NCI-H446 treated with DMSO at 0.1 percent for 48 hours (cell line): ENCODE measurements at regions not wholly inside any gene's neighbourhood (a gene's known extent, or its start where the extent isn't known, plus 50 kb on each side); places are given as distances from the start of the nearest gene placed in this dataset.
"Not testable (repeated sequence)": the region's sequence is repeated elsewhere in the genome, so short reads cannot be mapped to it uniquely, and the experiment has no call there.

Experiments
- DNase-seq: peaks from one replicate; lab custom pipeline; 2025; lab: John Stamatoyannopoulos, UW

GRCh38 chr4:158958489-158959270 lies 144.2 kb upstream of the RAPGEF2 start:
- DNase-seq: no peak

DNA sequence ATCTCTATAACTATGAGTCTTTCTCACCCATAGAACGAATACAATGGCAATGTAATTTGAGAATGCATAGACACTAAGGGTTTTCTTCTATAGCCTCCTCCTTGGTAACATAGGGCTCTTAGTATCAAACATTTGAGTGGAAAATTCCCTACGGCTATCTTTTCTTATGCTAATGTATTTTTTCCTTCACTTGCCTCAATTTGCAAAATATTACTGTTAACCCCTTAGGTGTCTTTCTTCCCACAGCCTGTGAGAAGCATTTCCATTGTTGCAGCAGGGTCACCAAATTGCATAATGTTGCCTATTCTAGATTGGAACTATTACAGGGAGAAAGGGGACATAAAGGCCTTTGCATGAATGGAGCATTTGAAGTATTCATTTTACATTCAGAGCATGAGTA lies 140.5 kb upstream of the RAPGEF2 start:
- DNase-seq: no peak

- not testable (repeated sequence) for DNase-seq
Measured at GRCh38 chr4:158963282-158963681, 139.6 kb upstream of the RAPGEF2 start.

DNA sequence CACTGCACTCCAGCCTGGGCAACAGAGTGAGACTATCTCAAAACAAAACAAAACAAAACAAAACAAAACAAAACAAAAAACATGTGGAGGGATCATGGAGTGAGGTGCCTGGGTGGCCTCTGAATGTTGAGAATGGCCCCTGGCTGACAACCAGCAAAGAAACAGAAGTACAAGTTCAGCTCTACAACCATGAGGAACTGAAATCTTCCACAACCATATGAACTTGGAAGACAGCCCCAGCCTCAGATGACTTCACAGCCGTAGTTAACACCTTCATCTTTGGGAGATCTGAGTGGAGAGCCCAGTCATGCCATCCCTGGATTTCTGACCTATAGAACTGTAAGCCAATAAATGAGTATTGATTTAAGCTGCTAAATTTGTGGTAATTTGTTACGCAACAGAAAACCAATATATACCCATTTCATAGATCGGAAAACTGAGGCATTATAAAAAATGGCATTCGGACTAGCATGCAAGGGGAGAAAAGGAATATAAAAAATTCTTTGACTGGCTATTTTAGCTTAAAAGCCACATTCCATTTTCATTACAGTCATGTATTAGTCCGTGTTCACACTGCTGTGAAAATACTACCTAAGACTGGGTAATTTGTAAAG lies 138.7 kb upstream of the RAPGEF2 start:
- no peak for DNase-seq

DNA sequence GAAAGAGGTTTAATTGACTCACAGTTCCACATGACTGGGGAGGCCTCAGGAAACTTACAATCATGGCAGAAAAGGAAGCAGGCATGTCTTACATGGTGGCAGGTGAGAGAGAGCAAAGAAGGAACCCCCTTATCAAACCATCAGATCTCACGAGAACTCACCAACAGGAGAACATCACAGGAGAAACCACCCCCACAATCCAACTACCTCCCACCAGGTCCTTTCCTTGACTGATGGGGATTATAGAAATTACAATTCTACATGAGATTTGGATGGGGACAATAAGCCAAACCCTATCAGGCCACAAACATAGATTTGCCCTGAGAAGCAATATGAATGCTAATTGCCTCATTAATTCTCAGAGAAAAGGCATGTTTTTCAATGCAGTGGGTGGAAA lies 138.2 kb upstream of the RAPGEF2 start:
- no peak for DNase-seq

- no peak for DNase-seq
Measured at GRCh38 chr4:158965226-158965625, 137.7 kb upstream of the RAPGEF2 start.

- DNase-seq: no peak
Measured at GRCh38 chr4:158966091-158966490, 136.8 kb upstream of the RAPGEF2 start.

- no peak for DNase-seq
Measured at GRCh38 chr4:158968961-158969360, 133.9 kb upstream of the RAPGEF2 start.

GRCh38 chr4:158970812-158971211 lies 132.1 kb upstream of the RAPGEF2 start:
- no peak for DNase-seq

- not testable (repeated sequence) for DNase-seq
Measured at GRCh38 chr4:158974438-158974837, 128.4 kb upstream of the RAPGEF2 start.

- DNase-seq: not testable (repeated sequence)
Measured at GRCh38 chr4:158980711-158981110, 122.2 kb upstream of the RAPGEF2 start.

- no peak for DNase-seq
Measured at GRCh38 chr4:158991534-158992155, 111.2 kb upstream of the RAPGEF2 start.

DNA sequence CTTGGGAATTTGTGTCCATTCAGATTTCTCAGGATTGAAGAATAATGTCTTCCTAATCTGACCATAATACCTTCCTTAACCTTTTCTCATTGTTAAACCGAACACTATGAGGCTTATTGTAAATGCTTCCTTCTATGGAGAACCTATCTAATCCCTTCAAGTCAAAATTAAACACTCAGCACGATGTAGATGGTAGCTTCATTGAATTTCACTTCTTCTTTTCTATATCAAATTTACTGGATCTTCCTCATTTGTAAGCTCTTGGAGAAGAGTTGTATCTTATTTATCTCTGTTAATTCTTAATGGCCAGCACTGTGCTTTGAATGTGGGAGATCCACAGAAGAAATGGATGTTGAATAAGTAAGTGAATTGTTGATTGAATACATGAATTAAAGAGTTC lies 109.0 kb upstream of the RAPGEF2 start:
- DNase-seq: no peak

DNA sequence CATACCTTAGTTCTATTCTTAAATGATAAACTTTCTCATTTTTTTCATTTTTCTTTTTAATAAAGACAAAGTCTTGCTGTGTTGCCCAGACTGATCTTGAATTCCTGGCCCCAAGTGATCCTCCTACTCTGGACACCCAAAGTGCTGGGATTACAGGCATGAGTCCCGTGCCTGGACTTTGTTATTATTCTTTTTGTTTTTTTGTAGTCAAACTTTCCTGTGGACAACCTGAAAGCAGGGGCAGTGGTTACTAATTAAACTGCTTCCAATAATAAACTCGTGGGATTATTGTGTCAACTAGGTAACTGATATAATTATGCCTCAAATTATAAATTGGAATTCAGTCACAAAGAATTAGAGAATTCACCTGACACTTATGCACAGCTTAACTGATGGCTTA lies 107.8 kb upstream of the RAPGEF2 start:
- DNase-seq: no peak

DNA sequence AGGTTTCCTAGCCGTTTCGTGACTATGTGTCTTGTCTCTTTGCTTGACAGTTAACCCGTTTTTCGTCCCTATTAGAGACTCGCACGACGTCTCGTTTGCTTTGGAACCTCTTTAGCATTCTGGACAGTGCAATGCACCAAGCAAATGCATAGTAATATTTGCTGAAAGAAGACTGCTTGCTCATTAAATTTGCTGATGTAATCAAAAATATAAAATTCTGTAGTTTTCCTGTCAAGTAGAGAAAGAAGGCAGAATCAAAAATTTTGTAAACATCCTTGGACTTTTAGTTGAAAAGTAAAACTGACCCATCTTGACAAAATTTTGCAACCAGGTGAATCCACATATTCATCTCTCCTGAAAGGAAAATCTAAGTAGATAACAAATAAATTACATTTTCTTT lies 106.9 kb upstream of the RAPGEF2 start:
- DNase-seq: no peak

DNA sequence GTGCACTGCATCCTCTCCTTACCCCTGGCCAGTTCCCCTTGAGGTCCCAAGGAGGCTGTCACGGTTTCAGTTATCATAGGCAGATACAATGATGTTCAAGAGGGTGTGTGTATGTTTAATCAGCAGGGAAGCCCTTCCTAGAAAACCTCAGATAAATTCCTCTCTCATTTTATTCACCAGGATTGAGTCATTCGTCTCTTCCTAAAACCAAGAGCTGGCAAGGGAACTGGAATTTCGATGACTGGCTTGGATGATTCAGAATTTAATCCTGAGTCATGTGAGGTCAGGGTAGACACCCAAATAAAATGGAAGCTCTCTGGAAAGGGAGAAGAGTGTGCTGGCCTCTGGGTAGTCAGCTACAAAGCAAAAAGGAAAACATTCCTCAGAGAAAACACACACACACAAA lies 106.2 kb upstream of the RAPGEF2 start:
- DNase-seq: peak; percentile 53

GRCh38 chr4:158997660-158998349 lies 105.1 kb upstream of the RAPGEF2 start:
- no peak for DNase-seq

DNA sequence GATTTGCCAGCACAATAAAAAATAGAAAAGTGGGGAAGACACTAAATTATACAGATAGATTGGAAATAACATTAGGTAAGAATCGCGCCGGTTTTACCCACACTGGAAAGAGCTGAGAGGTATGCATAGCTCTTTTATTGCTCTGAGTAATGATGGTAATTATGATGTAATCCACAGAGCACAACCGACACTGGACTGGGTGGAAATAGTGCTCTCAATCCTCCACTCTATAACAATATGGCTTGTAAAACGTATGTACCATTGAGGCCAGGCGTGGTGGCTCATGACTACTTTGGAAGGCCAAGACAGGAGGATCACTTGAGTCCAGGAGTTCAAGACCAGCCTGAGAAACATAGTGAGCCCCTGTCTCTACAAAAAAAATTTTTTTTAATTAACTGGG lies 104.3 kb upstream of the RAPGEF2 start:
- DNase-seq: no peak

DNA sequence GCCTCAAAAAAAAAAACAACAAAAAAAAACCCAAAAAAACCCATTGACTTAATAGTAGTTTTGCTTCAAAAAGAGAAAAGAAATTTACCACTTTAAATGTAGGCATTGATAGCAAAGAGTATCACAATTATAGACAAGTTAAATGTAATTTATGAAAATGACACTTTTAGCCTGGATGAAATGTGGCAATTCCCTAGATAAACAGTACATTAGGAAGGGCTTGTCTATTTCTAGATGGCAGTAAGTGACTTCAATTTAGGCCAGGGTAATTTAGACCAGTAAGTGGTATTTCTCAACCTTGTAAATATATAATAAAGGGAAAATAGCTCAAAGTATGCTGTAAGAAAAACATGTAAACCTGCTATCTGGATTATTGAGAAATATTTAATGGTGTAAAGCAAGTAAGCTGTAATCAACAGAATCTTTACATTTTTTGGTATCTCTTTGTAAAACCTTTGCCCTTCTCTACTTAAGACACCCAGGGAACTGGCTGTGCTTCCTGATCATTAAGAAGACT lies 103.7 kb upstream of the RAPGEF2 start:
- DNase-seq: no peak

GRCh38 chr4:158999849-159000248 lies 103.0 kb upstream of the RAPGEF2 start:
- DNase-seq: no peak

GRCh38 chr4:159002950-159003349 lies 99.9 kb upstream of the RAPGEF2 start:
- no peak for DNase-seq

- no peak for DNase-seq
Measured at GRCh38 chr4:159003420-159004253, 99.2 kb upstream of the RAPGEF2 start.
